ENCODE measurements at regions not wholly inside any gene's neighbourhood (a gene's known extent, or its start where the extent isn't known, plus 50 kb on each side); places are given as distances from the start of the nearest gene placed in this dataset.

- no peak for TF ChIP-seq CTCF (IDR thresholded peaks at IDR 0.05; ENCODE audit: low read length)
- TF ChIP-seq EZH2 (IDR thresholded peaks at IDR 0.05; ENCODE audit: borderline replicate concordance, low read length): no peak
Measured at GRCh38 chr6:37078814-37079213, 73.4 kb downstream of the FGD2 start.
